ENCODE measurements at regions not wholly inside any gene's neighbourhood (a gene's known extent, or its start where the extent isn't known, plus 50 kb on each side); places are given as distances from the start of the nearest gene placed in this dataset.
"Not testable (repeated sequence)": the region's sequence is repeated elsewhere in the genome, so short reads cannot be mapped to it uniquely, and the experiment has no call there.

GRCh38 chr13:88739195-88739594 lies 1068.0 kb downstream of the SLITRK5 start:
- no peak for DNase-seq

DNA sequence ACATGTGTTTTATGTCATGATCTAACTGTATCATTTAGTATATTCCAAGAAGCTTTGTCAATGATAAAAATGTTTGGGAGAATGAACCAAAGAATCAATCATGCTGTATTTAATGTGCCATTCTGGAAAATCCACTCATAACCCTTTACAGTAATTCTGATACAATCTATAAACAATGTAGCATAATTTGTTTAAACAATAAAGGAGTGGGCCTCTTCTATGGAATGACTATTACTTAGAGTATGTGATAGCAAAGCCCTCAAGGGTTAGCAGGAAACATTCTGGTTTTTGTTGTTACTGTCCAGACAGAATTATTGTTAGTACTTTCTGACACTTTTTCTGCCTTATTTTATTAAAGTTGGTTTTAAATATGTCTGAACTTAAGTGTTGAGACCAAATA lies 1073.1 kb downstream of the SLITRK5 start:
- DNase-seq: no peak

GRCh38 chr13:88745011-88745410 lies 1073.8 kb downstream of the SLITRK5 start:
- DNase-seq: no peak

DNA sequence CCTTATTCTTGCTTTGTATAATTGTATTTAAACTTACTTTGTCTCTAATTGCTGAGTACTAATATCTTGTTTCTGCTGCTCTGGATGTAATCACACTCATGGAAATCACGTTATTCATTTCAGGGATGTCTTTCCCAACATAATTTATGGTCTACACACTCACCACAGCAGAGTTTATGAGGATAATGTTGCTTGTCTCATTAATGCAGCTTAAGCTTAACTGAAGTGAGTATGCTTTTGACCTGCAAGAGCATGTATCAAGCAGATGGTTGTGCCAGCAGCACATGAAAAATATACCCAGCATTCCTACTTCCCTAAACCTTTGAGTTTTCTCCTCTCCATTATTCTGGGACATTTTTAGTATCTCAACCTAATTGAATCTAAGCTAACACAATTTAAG lies 1080.9 kb downstream of the SLITRK5 start:
- DNase-seq: no peak

DNA sequence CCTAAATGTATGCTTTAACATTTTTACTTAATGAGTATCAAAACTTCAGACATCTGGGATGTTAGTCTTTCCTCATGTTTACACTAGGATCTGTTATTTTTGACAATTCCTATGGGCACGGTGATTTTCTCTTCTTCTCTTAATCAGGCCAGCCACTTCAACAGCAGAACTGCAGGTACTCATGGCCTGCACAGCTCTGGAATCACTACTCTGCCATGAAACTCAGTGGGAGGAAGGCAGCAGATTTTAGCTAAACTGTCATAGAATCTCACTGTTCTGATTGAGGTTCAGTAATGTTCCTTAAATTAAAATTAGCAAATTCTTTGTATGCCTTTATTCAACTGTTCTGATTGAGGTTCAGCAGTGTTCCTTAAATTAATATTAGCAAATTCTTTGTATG lies 1083.0 kb downstream of the SLITRK5 start:
- no peak for DNase-seq

- no peak for DNase-seq
Observed at GRCh38 chr13:88761145-88761544, 1090.0 kb downstream of the SLITRK5 start.

DNA sequence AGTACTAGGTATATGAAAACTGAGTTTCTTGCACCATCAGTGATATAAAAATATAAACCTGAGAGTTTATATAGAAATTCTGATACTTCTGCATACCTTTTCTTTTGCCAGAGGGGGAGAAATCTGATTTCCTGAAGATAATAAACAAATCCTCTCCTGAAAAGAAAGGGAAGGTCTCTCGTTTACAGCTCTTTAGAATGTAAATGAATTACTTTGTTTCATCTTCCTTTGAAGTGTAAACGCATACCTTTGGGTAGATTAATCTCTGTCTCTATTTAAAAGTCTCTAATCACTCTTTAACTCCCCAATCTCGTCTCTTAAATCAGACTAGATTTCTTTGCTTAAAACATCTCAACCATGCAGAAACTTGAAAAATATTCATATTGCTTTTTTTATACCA lies 1092.9 kb downstream of the SLITRK5 start:
- DNase-seq: no peak

DNA sequence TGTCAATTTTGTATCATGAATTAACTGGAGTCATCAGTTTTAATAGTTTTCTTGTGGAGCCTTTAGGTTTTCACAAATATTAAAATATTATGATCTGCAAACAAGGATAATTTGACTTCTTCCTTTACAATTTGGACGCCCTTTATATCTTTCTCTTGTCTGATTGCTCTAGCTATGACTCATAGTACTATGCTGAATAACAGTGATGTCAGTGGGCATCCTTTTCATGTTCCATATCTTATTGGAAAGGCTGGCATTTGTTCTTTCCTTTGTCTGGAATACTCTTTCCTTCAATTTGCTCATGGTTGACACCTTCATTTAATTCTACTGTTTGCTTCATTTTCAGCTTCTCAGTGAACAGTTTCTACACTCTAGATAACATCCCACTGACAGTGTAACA lies 1129.3 kb downstream of the SLITRK5 start:
- DNase-seq: no peak

- no peak for DNase-seq
Observed at GRCh38 chr13:88801361-88801760, 1130.2 kb downstream of the SLITRK5 start.

GRCh38 chr13:88802886-88803285 lies 1131.7 kb downstream of the SLITRK5 start:
- DNase-seq: no peak

DNA sequence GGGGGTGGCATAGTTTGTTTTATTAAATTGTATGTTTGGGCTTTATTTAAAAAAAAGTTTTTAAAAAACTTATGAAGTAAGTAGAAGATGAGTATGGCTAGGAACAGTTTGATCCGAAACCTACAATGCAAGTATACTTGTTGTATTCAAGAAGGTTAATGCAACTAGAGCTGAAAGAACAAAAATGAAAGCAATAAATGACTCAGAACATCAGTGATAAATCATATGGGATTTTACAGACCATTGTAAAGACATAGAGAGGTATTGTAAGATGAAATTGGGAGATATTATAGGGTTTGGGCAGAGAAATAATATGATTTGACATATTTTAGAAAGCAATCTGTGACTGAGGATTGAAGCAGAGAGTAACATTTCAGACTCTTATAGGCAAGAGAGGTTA lies 1135.3 kb downstream of the SLITRK5 start:
- no peak for DNase-seq

- DNase-seq: no peak
Observed at GRCh38 chr13:88817560-88817959, 1146.4 kb downstream of the SLITRK5 start.

GRCh38 chr13:88823114-88823513 lies 1151.9 kb downstream of the SLITRK5 start:
- DNase-seq: no peak

DNA sequence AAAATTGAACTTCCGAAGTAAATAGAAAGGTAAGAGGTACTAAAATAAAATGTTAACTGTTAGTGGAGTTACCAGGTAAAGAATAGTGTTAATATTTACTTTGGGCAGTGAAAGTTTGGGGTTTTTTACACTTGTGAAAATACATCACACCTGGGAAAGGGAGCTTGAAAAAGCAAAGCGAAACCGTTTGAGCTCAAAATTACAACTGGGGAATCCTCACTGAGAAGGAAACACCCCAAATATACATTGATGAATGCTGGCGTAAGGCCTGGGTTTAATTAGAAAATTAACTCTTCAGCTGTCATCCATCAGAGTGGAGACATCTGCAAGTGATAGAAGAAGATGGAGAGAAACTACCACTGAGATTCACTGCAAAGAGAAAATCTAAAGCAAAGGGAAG lies 1153.0 kb downstream of the SLITRK5 start:
- no peak for DNase-seq

- no peak for DNase-seq
Observed at GRCh38 chr13:88840085-88840484, 1168.9 kb downstream of the SLITRK5 start.

- not testable (repeated sequence) for DNase-seq
Observed at GRCh38 chr13:88852293-88852692, 1181.1 kb downstream of the SLITRK5 start.

- peak; percentile 11 for DNase-seq
Observed at GRCh38 chr13:88857256-88857655, 1186.1 kb downstream of the SLITRK5 start.

DNA sequence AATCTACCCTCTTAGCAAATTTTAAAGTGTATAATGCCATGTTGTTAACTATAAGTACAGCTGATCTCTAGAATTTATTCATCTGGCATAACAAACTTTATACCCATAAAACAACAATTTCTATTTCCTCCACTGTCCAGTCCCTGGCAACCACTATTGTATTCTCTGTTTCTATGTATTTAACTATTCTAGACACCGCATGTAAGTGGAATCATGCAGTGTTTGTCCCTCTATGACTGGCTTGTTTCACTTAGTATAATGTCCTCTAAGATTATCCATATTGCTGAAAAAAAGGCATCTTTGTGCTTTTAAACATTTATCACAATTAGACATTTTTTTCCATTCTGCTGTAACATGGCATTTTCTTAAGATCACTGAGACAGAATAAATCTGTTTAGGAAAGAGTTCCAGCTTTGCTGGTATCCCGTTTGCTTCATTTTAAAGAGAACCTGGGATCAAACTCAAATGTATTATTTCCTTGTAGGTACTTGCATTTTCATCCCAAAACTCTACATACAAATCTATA lies 1191.0 kb downstream of the SLITRK5 start:
- DNase-seq: peak; percentile 74

DNA sequence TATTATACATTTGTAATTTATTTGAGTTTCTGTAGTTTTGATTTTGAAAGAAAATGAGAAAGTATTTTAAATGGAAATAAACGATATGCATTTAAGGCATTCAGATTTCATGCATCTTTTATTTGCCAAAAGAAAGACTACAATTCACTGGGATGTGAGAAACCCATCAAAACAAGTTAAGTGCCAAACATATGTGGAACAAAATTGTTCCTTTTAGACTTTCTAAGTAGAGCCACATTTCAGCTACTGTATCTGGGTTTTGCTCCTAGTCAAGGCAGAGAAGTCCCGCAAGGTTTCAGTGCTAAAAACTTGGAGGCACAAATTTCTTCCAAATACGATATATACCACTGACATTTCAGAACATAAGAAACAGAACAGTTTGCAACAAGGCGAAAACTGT lies 1191.9 kb downstream of the SLITRK5 start:
- no peak for DNase-seq

- no peak for DNase-seq
Observed at GRCh38 chr13:88866195-88866594, 1195.0 kb downstream of the SLITRK5 start.

GRCh38 chr13:88883741-88884140 lies 1212.6 kb downstream of the SLITRK5 start:
- DNase-seq: no peak

DNA sequence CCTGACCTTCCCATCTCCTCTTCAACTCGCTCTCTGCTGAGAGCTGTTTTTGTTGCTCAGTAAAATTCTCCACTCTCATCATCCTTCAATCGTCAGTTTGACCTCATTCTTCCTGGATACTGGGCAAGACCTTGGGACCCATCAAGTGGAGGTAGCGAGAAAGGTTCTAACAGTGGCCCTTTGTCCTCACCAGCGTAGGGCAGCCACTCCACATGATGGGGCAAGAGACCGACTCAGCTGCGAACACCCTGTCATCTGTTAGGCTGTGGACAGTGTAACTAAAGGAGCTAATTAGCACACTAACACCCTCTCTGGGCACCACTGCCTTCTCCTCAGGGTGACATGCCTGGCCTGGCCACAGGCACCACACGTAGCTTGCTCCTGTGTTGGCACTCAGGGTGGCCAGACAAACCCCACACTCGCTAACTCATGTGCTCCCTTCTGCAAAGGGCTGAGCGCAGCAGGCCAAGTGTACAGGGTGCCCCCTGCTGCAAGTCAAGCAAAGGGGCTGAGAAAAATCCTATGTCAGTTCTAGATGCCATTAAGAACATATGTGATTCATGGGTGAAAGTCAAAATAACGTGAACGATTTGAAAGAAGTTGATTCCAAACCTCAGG lies 1216.0 kb downstream of the SLITRK5 start:
- DNase-seq: no peak

- no peak for DNase-seq
Observed at GRCh38 chr13:88895261-88895941, 1224.2 kb downstream of the SLITRK5 start.

DNA sequence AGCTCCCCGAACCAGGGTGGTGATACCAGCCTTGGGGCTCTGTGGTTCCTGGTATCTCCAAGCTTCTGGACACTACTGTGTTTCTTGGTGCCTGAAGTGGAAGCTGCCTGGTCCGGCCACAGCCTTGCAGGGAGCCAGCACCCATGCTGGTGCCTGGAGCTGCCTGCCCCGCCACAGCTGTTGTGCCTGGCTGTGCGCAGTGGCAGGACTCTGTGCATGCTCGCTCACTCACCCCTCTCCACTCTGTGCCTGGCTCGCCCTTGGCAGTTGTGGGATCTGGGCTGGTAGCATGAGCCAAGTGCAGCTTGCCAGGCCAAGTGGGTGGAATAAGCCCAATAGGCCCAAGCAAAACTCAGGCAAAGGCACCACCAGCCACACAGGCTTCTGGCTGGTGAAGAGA lies 1225.3 kb downstream of the SLITRK5 start:
- no peak for DNase-seq

DNA sequence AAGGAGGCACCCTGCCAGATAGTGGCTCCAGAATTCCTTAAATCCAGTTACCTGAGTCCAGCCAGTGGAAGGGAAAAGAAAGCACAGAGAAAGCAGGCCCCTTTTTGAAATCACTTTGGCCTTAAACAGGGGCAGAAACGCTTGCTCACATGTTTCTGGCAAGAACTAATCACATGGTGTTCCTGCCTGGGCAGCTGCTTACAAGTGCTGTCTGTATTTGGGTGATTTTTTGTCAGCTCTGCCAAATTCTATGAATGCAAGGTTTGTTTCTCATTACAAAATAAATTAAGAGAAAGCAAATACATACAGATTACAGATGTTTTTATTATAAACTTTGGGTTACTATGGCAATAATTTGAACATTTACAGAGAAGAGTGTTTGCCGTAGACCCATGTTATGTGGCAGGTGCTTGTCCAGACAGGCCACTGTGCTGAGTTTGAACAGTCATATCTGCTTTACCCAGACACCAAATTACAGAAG lies 1237.8 kb downstream of the SLITRK5 start:
- DNase-seq: peak; percentile 87

Data from NCI-H1092 (cell line).